ENCODE measurements at regions not wholly inside any gene's neighbourhood (a gene's known extent, or its start where the extent isn't known, plus 50 kb on each side); places are given as distances from the start of the nearest gene placed in this dataset.

DNA sequence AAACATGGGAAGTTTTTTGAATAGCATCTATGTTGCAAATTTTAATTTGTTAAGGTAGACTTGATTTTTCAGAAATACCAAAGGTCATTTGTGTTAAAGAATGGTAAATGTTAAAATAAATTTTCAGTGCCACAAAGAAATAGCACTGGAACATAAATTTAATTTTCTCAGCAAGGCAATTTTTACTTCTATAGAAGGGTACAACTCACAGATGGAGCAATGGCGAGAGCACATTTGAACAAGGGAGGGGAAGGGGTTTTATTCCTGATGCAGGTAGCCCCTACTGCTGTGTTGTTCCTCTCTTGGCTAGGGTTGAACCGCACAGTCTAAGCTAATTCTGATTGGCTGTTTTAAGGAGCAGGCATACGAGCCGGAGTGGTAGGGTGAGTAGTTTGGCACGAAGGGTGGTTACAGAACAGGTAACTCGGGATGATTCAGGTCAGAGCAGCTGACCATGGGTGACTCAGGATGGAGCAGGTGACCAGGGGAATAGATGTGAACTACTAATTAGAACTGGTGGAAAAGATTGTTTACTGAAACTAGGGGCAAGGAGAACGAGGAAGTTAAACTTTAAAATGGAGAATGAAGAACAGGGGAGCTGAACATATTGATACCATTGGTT lies 50.1 kb upstream of the PSME4 start:
- TF ChIP-seq, protein P1, sequence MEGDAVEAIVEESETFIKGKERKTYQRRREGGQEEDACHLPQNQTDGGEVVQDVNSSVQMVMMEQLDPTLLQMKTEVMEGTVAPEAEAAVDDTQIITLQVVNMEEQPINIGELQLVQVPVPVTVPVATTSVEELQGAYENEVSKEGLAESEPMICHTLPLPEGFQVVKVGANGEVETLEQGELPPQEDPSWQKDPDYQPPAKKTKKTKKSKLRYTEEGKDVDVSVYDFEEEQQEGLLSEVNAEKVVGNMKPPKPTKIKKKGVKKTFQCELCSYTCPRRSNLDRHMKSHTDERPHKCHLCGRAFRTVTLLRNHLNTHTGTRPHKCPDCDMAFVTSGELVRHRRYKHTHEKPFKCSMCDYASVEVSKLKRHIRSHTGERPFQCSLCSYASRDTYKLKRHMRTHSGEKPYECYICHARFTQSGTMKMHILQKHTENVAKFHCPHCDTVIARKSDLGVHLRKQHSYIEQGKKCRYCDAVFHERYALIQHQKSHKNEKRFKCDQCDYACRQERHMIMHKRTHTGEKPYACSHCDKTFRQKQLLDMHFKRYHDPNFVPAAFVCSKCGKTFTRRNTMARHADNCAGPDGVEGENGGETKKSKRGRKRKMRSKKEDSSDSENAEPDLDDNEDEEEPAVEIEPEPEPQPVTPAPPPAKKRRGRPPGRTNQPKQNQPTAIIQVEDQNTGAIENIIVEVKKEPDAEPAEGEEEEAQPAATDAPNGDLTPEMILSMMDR (IDR thresholded peaks at IDR 0.05; ENCODE audit: low read depth, low read length), result no peak
- TF ChIP-seq EZH2phosphoT487 (IDR thresholded peaks at IDR 0.05; ENCODE audit: low read depth), result no peak

Data from OCI-LY3 (cell line).